RWPE1 (cell line): ENCODE measurements at regions not wholly inside any gene's neighbourhood (a gene's known extent, or its start where the extent isn't known, plus 50 kb on each side); places are given as distances from the start of the nearest gene placed in this dataset.

ENCODE experiments used
- CTCF ChIA-PET: fragments of 350-600 bp; sonication (Branson Sonifier 250); formaldehyde crosslinking; extraction: SDS; loops from one replicate; lab custom pipeline; 2021; lab: Yijun Ruan, JAX
- POLR2A ChIA-PET: fragments of 400-600 bp; formaldehyde crosslinking; extraction: SDS; loops from one replicate; lab custom pipeline; 2020; ENCODE audit warnings: antibody characterized with exemption; ENCODE audit not compliant: low non-redundant PET; lab: Yijun Ruan, JAX
- DNase-seq: peaks from one replicate; pipeline ENCODE4 v3.0.0; 2012; ENCODE audit warnings: low spot score
- H3K27ac ChIP-seq: fragments of 450-650 bp; 2 replicates; pipeline ENCODE4 v1.5.1; 2017
- CTCF ChIP-seq: fragments of 450-650 bp; conservative IDR thresholded peaks from 2 replicates; pipeline ENCODE4 v1.5.1; 2017; ENCODE audit warnings: low read depth, mild to moderate bottlenecking

GRCh38 chr5:115735108-115735998, 81.1 kb downstream of the CDO1 start:
- no peak overlapping the region for H3K27ac ChIP-seq
- DNase-seq: no peak
- ChIA-PET CTCF (no interaction called here), POLR2A (no interaction called here)
- TF ChIP-seq CTCF: no peak

- POLR2A ChIA-PET: no interaction called here
- TF ChIP-seq CTCF: no peak
- no peak overlapping the region for H3K27ac ChIP-seq
- no peak for DNase-seq
- CTCF ChIA-PET: no interaction called here
These were observed 82.9 kb downstream of the CDO1 start for GRCh38 chr5:115733607-115734006.

- ChIA-PET CTCF (no interaction called here), POLR2A (no interaction called here)
- no peak overlapping the region for H3K27ac ChIP-seq
- no peak for TF ChIP-seq CTCF
- no peak for DNase-seq
These were observed 84.4 kb downstream of the CDO1 start for GRCh38 chr5:115732026-115732425.

- ChIA-PET POLR2A (no interaction called here), CTCF (no interaction called here)
- no peak overlapping the region for H3K27ac ChIP-seq
- DNase-seq: no peak
- no peak for TF ChIP-seq CTCF
These were observed 90.9 kb downstream of the CDO1 start for GRCh38 chr5:115725522-115725921.

GRCh38 chr5:115723220-115723619, 93.2 kb downstream of the CDO1 start:
- H3K27ac ChIP-seq: no peak overlapping the region
- DNase-seq: no peak
- ChIA-PET POLR2A (no interaction called here), CTCF (no interaction called here)
- no peak for TF ChIP-seq CTCF

GRCh38 chr5:115720888-115721287, 95.1 kb upstream of the TMED7 start:
- POLR2A ChIA-PET: no interaction called here
- CTCF ChIA-PET: no interaction called here

More at GRCh38 chr5:115720888-115721287, 95.1 kb upstream of the TMED7 start:
- no peak for DNase-seq
- H3K27ac ChIP-seq: no peak overlapping the region
- no peak for TF ChIP-seq CTCF
